Osteoblast (primary cell): ENCODE measurements at regions not wholly inside any gene's neighbourhood (a gene's known extent, or its start where the extent isn't known, plus 50 kb on each side); places are given as distances from the start of the nearest gene placed in this dataset.

Source experiments
- DNase-seq: peaks from one replicate; pipeline ENCODE4 v3.0.0; 2011; ENCODE audit warnings: low spot score, mixed read lengths; ENCODE audit not compliant: insufficient read length; ENCODE audit errors: missing footprints
- H2AFZ ChIP-seq: 2 replicates; pipeline ENCODE4 v1.6.0; 2011; ENCODE audit warnings: mild to moderate bottlenecking, low read length
- H3K27ac ChIP-seq: 2 replicates; pipeline ENCODE4 v1.5.1; 2011; ENCODE audit warnings: mild to moderate bottlenecking, low read depth, low read length, moderate library complexity
- H3K27me3 ChIP-seq: 2 replicates; pipeline ENCODE4 v1.6.0; 2012; ENCODE audit warnings: mild to moderate bottlenecking, control low read depth, inconsistent platforms, low read length, moderate library complexity; ENCODE audit not compliant: insufficient read depth
- H3K36me3 ChIP-seq: 2 replicates; pipeline ENCODE4 v1.5.1; 2011; ENCODE audit warnings: mild to moderate bottlenecking, low read length, control low read depth, moderate library complexity; ENCODE audit not compliant: insufficient read depth
- H3K4me1 ChIP-seq: 2 replicates; pipeline ENCODE4 v1.5.1; 2011; ENCODE audit warnings: mild to moderate bottlenecking, low read length, control low read depth, moderate library complexity; ENCODE audit not compliant: insufficient read depth
- H3K4me2 ChIP-seq: 2 replicates; pipeline ENCODE4 v1.6.0; 2011; ENCODE audit warnings: mild to moderate bottlenecking, low read length; ENCODE audit not compliant: insufficient read depth
- H3K4me3 ChIP-seq: fragments of 200-600 bp; sonication (generic); 3 replicates; pipeline ENCODE4 v1.5.1; 2012; ENCODE audit warnings: mild to moderate bottlenecking, low read length, inconsistent platforms; ENCODE audit not compliant: insufficient read depth
- H3K79me2 ChIP-seq: 2 replicates; pipeline ENCODE4 v1.6.0; 2012; ENCODE audit warnings: mild to moderate bottlenecking, low read length, control low read depth, inconsistent platforms; ENCODE audit not compliant: insufficient read depth
- H3K9me3 ChIP-seq: 2 replicates; pipeline ENCODE4 v1.5.1; 2011; ENCODE audit warnings: low read depth, low read length, control low read depth
- H4K20me1 ChIP-seq: 2 replicates; pipeline ENCODE4 v1.6.0; 2012; ENCODE audit warnings: mild to moderate bottlenecking, low read length, control low read depth; ENCODE audit not compliant: insufficient read depth
- CTCF ChIP-seq: IDR thresholded peaks from 2 replicates; pipeline ENCODE4 v1.5.1; 2011; ENCODE audit warnings: mild to moderate bottlenecking, low read depth, low read length, moderate library complexity; ENCODE audit errors: extremely low read depth

- no peaks in the 10 kb centered on the region for H3K27me3 ChIP-seq
- no peaks in the 10 kb centered on the region for H4K20me1 ChIP-seq
- H3K4me1 ChIP-seq: no peaks in the 10 kb centered on the region
- H3K36me3 ChIP-seq: no peaks in the 10 kb centered on the region
- H2AFZ ChIP-seq: no peak overlapping the region
- no peak for TF ChIP-seq CTCF
- no peaks in the 10 kb centered on the region for H3K9me3 ChIP-seq
- no peak overlapping the region for H3K4me3 ChIP-seq
- no peak overlapping the region for H3K27ac ChIP-seq
- no peak for DNase-seq
- no peak overlapping the region for H3K4me2 ChIP-seq
- no peaks in the 10 kb centered on the region for H3K79me2 ChIP-seq
Measured at GRCh38 chr14:62604524-62604923, 440.7 kb downstream of the KCNH5 start.

DNA sequence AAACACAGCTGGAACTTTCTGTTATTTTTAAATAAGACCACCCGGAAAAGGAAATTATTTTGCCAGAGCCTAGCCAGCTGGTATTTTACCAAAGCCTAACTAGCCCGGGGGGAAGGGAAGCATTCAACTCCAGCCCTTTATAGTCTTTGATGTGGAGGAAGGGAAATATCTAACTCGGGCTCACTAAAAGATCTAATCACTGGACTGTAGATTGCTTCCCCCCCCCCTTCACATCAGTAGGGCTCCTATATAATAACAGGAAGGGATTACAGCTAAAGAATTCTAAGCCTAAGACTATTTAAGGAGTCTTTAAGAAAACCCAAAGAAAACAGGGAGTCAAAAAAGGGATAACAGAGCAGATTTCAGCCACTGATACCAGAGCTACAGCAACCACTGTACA, 431.1 kb downstream of the KCNH5 start:
- no peaks in the 10 kb centered on the region for H3K27me3 ChIP-seq
- H3K4me3 ChIP-seq: no peak overlapping the region
- no peak for TF ChIP-seq CTCF
- H2AFZ ChIP-seq: no peak overlapping the region
- no peaks in the 10 kb centered on the region for H3K4me1 ChIP-seq
- no peaks in the 10 kb centered on the region for H3K9me3 ChIP-seq
- no peak for DNase-seq
- H3K79me2 ChIP-seq: no peaks in the 10 kb centered on the region
- H3K4me2 ChIP-seq: no peak overlapping the region
- H3K36me3 ChIP-seq: no peaks in the 10 kb centered on the region
- H4K20me1 ChIP-seq: no peaks in the 10 kb centered on the region
- H3K27ac ChIP-seq: no peak overlapping the region

GRCh38 chr14:62616668-62617067, 428.6 kb downstream of the KCNH5 start:
- Histone ChIP-seq H3K27ac (no peak overlapping the region), H3K36me3 (no peaks in the 10 kb centered on the region), H3K9me3 (no peaks in the 10 kb centered on the region), H3K4me2 (no peak overlapping the region), H3K4me3 (no peak overlapping the region), H3K4me1 (no peaks in the 10 kb centered on the region), H3K27me3 (no peaks in the 10 kb centered on the region), H3K79me2 (no peaks in the 10 kb centered on the region), H4K20me1 (no peaks in the 10 kb centered on the region), H2AFZ (no peak overlapping the region)
- TF ChIP-seq CTCF: no peak
- no peak for DNase-seq

DNA sequence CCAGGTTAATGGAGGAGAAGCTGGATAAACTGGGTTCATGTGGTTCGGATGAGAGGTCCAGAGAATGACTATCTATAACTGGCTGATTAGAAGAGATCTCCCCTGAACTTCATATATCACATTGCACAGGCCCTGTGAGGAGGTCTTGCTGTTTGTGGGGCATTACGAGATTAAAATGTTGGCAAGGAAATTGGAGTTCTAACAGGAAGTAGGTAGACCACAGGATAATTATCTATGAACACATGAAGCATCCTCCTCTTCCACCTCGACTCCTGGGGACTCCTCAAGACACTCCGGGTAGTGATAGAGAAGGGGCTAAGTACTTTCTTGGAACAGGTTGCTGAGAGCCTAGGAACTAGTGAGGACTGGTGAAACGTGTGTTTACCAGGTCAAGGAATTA, 418.8 kb downstream of the KCNH5 start:
- H2AFZ ChIP-seq: no peak overlapping the region
- DNase-seq: no peak
- no peaks in the 10 kb centered on the region for H3K9me3 ChIP-seq
- H3K27ac ChIP-seq: no peak overlapping the region
- no peak overlapping the region for H3K4me3 ChIP-seq
- no peaks in the 10 kb centered on the region for H3K4me1 ChIP-seq
- H3K4me2 ChIP-seq: no peak overlapping the region
- H3K36me3 ChIP-seq: no peaks in the 10 kb centered on the region
- no peak for TF ChIP-seq CTCF
- H3K79me2 ChIP-seq: no peaks in the 10 kb centered on the region
- H3K27me3 ChIP-seq: no peaks in the 10 kb centered on the region
- no peaks in the 10 kb centered on the region for H4K20me1 ChIP-seq
